ENCODE measurements at regions not wholly inside any gene's neighbourhood (a gene's known extent, or its start where the extent isn't known, plus 50 kb on each side); places are given as distances from the start of the nearest gene placed in this dataset.
A peak's percentile ranks its signal among the peaks of the same experiment; 100 is the strongest.

DNA sequence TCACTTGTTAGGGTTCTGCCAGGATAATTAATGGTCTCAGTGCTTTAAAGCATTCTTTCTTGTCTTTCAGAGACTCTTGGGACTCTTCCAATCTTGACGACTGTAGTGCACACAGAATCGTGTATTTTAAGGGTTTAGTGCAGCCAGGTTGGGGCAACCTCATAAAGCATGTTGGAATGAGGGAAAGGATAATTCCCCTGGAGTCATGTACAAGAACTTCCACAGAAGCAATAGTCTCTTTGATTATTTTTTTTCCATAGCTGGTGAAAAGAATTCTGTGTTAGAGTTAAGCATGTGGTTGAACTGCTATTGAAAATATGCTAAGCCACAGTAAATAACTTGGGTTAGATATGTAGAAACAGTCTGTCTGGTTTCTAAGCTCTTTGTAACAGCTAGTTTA, 246.8 kb upstream of the DAAM1 start:
- DNase-seq (ENCODE audit: extremely low read depth, low read depth) = no peak
- H3K4me3 ChIP-seq (replicated peaks; ENCODE audit: low read depth, low read length) = no peak overlapping the region
- TF ChIP-seq, protein P1, sequence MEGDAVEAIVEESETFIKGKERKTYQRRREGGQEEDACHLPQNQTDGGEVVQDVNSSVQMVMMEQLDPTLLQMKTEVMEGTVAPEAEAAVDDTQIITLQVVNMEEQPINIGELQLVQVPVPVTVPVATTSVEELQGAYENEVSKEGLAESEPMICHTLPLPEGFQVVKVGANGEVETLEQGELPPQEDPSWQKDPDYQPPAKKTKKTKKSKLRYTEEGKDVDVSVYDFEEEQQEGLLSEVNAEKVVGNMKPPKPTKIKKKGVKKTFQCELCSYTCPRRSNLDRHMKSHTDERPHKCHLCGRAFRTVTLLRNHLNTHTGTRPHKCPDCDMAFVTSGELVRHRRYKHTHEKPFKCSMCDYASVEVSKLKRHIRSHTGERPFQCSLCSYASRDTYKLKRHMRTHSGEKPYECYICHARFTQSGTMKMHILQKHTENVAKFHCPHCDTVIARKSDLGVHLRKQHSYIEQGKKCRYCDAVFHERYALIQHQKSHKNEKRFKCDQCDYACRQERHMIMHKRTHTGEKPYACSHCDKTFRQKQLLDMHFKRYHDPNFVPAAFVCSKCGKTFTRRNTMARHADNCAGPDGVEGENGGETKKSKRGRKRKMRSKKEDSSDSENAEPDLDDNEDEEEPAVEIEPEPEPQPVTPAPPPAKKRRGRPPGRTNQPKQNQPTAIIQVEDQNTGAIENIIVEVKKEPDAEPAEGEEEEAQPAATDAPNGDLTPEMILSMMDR (IDR thresholded peaks at IDR 0.05; ENCODE audit: low read depth, low read length, missing control alignments) = no peak

DNA sequence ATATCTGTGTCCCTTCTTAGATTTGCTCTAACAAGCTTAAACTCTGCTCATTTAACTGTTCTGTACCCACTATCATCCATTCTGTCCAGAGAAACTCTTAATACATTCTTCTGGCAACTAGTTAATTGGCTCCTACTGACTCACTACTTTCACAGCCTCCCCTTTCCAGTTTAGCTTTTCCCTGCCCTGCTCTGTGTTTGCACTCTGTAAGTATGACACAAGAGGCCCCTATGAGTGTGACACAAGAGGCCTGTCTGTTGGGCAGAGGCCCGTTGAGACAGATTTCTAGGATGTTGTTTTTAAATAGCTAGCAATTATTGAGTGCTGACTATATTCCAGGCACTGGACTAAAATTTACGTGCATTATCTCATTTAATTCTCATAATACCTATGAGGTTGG, 246.0 kb upstream of the DAAM1 start:
- no peak for DNase-seq (ENCODE audit: extremely low read depth, low read depth)
- no peak overlapping the region for H3K4me3 ChIP-seq (replicated peaks; ENCODE audit: low read depth, low read length)
- TF ChIP-seq, protein P1 (IDR thresholded peaks at IDR 0.05; ENCODE audit: low read depth, low read length, missing control alignments) = no peak

DNA sequence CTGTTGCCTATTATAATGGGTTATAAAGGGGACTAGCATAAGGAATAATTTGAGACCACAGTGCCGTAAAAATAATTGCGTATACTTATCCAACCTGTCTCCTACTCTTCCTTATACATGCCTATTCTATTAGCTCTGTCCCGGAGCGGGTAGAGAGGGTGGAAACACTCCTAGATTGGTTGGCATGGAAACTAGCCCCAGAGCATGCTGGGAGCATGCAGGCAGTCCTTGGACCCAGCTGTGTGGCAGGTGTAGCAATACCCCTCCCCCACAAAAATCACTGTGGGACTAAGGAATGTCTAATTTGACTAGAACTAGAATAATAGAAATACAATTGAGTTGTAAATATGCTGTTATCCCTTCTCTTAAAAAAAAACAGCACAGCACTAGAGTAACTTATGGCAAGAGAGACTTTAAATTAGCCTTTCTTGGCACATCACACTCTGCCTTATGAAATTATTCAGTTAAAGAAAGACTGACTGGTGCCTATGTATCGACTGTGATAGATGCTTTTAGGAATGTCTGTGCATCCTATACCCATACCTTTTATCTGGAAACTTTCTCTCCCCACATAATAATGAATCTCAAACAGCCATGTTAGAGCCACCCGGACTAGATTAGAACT, 244.0 kb upstream of the DAAM1 start:
- DNase-seq (ENCODE audit: extremely low read depth, low read depth) = peak; percentile 31
- TF ChIP-seq, protein P1 (IDR thresholded peaks at IDR 0.05; ENCODE audit: low read depth, low read length, missing control alignments) = no peak
- no peak overlapping the region for H3K4me3 ChIP-seq (replicated peaks; ENCODE audit: low read depth, low read length)

DNA sequence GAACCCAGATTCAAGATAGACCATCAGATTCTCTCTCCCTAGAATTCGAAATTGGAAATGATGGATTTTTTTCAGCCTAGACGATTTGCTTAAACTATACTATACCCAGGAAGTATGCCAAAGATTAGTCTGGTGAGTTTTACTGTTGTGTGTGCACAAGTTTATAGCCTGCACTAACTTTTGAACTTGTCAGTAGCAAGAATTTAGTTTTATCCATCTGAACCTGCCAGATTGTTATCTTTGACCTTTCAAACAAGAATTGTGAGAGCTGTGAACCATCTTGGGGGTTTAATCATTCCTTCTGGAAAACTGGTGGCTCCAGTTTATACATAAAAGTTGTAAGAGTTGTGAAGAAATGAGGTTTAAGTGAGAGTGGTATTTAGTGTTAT, 243.5 kb upstream of the DAAM1 start:
- TF ChIP-seq, protein P1 (IDR thresholded peaks at IDR 0.05; ENCODE audit: low read depth, low read length, missing control alignments) = no peak
- DNase-seq (ENCODE audit: extremely low read depth, low read depth) = no peak
- H3K4me3 ChIP-seq (replicated peaks; ENCODE audit: low read depth, low read length) = no peak overlapping the region

DNA sequence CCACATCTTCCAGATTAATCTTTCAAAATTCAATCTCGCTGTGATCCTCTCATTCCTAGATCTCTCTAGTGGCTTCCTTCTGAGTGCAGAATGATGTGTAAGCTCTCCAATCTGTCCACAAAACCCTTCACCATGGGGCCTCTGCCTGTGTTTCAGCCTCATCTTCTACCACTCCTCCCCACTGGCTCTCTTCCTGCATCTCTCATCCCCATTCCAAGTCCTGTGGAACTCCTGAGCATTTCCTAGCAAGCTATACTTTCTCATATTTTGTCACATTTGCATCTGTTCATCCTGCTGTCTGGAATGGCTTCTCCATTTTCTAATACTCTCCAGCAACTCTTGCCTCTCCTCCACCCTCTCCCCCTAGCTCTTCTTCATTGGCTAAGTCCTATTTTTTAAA, 242.0 kb upstream of the DAAM1 start:
- TF ChIP-seq, protein P1 (IDR thresholded peaks at IDR 0.05; ENCODE audit: low read depth, low read length, missing control alignments) = no peak
- no peak overlapping the region for H3K4me3 ChIP-seq (replicated peaks; ENCODE audit: low read depth, low read length)
- DNase-seq (ENCODE audit: extremely low read depth, low read depth) = no peak

DNA sequence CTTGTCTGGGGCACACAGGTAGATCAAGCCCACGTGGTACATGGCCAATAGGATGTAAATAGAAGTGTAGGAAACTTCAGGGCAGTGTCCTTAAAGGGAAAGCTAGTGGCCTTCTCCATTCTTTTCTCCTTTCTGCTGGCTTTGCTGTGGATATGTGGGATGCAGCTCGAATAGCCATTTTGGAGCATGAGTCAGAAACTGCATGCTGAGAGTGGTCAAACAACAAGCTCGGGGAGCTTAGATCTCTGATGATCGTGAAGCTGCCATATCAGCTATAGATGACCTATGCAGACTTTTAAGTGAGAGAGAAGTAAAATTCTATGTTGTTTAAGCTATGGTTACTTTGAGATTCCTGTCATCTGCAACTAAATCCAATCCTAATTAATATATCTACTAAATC, 241.3 kb upstream of the DAAM1 start:
- TF ChIP-seq, protein P1 (IDR thresholded peaks at IDR 0.05; ENCODE audit: low read depth, low read length, missing control alignments) = no peak
- H3K4me3 ChIP-seq (replicated peaks; ENCODE audit: low read depth, low read length) = no peak overlapping the region
- no peak for DNase-seq (ENCODE audit: extremely low read depth, low read depth)
